Activated B cell treated with CpG ODN at 0.5 μM for 24 hours (primary cell): ENCODE measurements at regions not wholly inside any gene's neighbourhood (a gene's known extent, or its start where the extent isn't known, plus 50 kb on each side); places are given as distances from the start of the nearest gene placed in this dataset.

Experiments
- ATAC-seq: fragments of 200-7000 bp; cut with Tn5 transposase; one replicate; pipeline ENCODE4 v1.10.0; 2021; ENCODE audit warnings: low read depth, mild to moderate bottlenecking, moderate library complexity
- CTCF ChIA-PET: fragments of 350-600 bp; sonication (Branson Sonifier 250); formaldehyde crosslinking; loops from one replicate; lab custom pipeline; 2021; ENCODE audit warnings: antibody characterized with exemption; lab: Charles Lee
- POLR2A ChIA-PET: fragments of 350-600 bp; sonication (Branson Sonifier 250); formaldehyde crosslinking; loops from one replicate; lab custom pipeline; 2021; ENCODE audit warnings: antibody characterized with exemption; lab: Charles Lee
- DNase-seq: peaks from one replicate; pipeline ENCODE4 v3.0.0; 2022
- H3K27ac Mint-ChIP-seq: one replicate; pipeline ENCODE4 v1.8.0; 2020; ENCODE audit warnings: mixed read lengths
- H3K27me3 Mint-ChIP-seq: one replicate; pipeline ENCODE4 v1.8.0; 2021; ENCODE audit warnings: mixed read lengths
- H3K36me3 Mint-ChIP-seq: one replicate; pipeline ENCODE4 v1.8.0; 2021; ENCODE audit warnings: low read depth, mixed read lengths
- H3K4me1 Mint-ChIP-seq: one replicate; pipeline ENCODE4 v1.8.0; 2021; ENCODE audit warnings: mixed read lengths
- H3K4me3 Mint-ChIP-seq: one replicate; pipeline ENCODE4 v1.8.0; 2020; ENCODE audit warnings: mild to moderate bottlenecking, mixed read lengths
- H3K9me3 Mint-ChIP-seq: one replicate; pipeline ENCODE4 v1.8.0; 2020; ENCODE audit warnings: mixed read lengths
- intact Hi-C: fragments of 100-400 bp; cut with micrococcal nuclease; formaldehyde crosslinking; loops from one replicate; pipeline ENCODE4 v1.15.1; 2024
- TF ChIP-seq, protein P1 (sequence below): fragments of 200-600 bp; IDR thresholded peaks from one replicate; pipeline ENCODE4 v1.8.0; 2022; ENCODE audit warnings: antibody characterized with exemption, mild to moderate bottlenecking

DNA sequence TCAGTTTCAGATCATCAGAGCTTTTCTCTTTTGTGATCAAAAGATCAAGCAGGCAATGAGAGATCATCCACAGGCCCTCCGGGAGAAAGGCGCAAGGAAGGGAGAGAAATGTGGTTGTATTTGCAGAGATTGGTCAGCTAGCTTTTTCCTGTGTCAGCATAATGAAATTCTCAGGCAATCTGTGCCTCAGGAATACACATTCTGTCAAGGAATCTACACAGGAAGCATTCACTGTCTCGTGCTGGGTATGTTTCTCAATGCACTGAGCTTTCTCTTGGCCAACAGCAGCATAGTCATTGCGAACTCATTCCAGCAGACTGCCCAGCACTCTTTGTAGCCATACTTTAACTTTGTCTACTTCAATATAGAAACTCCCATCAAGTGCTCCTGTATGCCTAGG lies 413.7 kb downstream of the PPP3CA start:
- no peak overlapping the region for H3K4me3 Mint-ChIP-seq

DNA sequence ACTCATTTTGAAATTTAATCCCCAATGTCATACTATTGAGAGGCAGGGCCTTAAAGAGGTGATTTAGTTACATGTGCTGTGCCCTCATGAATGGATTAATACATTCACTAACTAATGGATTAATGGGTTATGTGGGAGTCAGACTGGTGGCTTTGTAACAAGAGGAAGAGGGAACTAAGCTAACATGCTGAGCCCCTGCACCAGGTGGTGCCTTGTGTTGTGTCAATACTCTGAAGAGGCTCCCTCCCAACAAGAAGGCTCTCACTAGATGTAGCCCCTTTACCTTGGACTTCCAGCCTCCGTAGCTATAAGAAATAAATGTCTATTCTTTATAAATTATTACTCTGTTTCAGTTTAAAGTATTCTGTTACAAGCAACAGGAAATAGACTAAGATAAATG lies 411.9 kb upstream of the EMCN start:
- CTCF ChIA-PET = no interaction called here
- no peak for ATAC-seq

More for the DNA sequence above, 413.7 kb downstream of the PPP3CA start:
- TF ChIP-seq, protein P1, sequence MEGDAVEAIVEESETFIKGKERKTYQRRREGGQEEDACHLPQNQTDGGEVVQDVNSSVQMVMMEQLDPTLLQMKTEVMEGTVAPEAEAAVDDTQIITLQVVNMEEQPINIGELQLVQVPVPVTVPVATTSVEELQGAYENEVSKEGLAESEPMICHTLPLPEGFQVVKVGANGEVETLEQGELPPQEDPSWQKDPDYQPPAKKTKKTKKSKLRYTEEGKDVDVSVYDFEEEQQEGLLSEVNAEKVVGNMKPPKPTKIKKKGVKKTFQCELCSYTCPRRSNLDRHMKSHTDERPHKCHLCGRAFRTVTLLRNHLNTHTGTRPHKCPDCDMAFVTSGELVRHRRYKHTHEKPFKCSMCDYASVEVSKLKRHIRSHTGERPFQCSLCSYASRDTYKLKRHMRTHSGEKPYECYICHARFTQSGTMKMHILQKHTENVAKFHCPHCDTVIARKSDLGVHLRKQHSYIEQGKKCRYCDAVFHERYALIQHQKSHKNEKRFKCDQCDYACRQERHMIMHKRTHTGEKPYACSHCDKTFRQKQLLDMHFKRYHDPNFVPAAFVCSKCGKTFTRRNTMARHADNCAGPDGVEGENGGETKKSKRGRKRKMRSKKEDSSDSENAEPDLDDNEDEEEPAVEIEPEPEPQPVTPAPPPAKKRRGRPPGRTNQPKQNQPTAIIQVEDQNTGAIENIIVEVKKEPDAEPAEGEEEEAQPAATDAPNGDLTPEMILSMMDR = no peak
- Mint-ChIP-seq H3K27ac (no peak overlapping the region), H3K9me3 (no peaks in the 10 kb centered on the region), H3K4me1 (no peaks in the 10 kb centered on the region), H3K27me3 (no peaks in the 10 kb centered on the region), H3K36me3 (no peaks in the 10 kb centered on the region)
- DNase-seq = no peak
- no peak for ATAC-seq
- intact Hi-C loops = loop anchor here (2.0 kb wide), 1 partner anchor 1329 kb away; no protein-coding TSS in a partner anchor
- CTCF ChIA-PET = interaction anchor here (1.0 kb wide), 1 partner anchor 841 kb away, joined by 3 read pairs; no protein-coding TSS in a partner anchor
- POLR2A ChIA-PET = no interaction called here

GRCh38 chr4:100929135-100929534 lies 411.3 kb upstream of the EMCN start:
- Mint-ChIP-seq H3K4me1 (no peaks in the 10 kb centered on the region), H3K27ac (no peak overlapping the region)
- TF ChIP-seq, protein P1 = no peak

More for the DNA sequence above, 411.9 kb upstream of the EMCN start:
- H3K36me3 Mint-ChIP-seq = no peaks in the 10 kb centered on the region
- no peaks in the 10 kb centered on the region for H3K4me1 Mint-ChIP-seq
- intact Hi-C loops = no loop called here
- no peaks in the 10 kb centered on the region for H3K9me3 Mint-ChIP-seq
- no peak overlapping the region for H3K4me3 Mint-ChIP-seq
- no peak overlapping the region for H3K27ac Mint-ChIP-seq
- POLR2A ChIA-PET = no interaction called here
- H3K27me3 Mint-ChIP-seq = no peaks in the 10 kb centered on the region
- TF ChIP-seq, protein P1 = no peak
- DNase-seq = no peak

DNA sequence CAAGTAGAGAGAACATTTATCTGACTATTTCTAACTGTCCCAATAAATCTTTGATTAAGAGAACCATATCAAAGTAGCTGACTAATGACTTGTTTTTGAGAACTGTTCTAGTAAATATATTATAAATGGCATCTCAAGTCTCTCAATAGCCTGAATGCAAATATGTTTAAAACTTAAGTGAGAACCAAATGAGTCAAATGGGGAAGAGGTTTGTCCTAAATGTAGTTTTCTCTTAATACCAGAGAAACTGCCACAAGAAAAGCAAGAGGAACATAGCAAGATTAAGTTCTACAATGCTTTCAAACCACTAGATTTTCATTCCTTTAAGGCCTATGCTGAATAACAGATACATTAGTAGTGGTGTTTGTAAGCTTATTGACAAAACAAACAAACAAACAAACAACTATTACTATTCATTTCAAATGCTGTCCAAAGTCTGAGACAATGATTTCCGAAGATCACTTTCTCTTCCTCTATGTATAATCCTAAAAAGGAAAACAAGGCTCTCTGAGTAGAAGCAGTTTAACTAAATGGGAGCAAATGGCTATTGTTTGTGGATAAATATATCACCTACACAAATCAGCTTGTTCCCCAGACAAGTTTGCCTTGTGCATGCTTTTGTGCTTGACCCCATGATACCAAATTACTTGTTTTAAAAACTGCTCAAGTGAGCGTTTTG lies 408.4 kb upstream of the EMCN start:
- ChIA-PET POLR2A (interaction anchor here (0.6 kb wide), 1 partner anchor 1758 kb away, joined by 3 read pairs; no protein-coding TSS in a partner anchor), CTCF (no interaction called here)
- no peaks in the 10 kb centered on the region for H3K36me3 Mint-ChIP-seq
- TF ChIP-seq, protein P1 = no peak
- no peak overlapping the region for H3K27ac Mint-ChIP-seq
- H3K4me1 Mint-ChIP-seq = no peaks in the 10 kb centered on the region
- DNase-seq (no peak), ATAC-seq (no peak)
- peaks cover 5% of the 10 kb centered on the region for H3K9me3 Mint-ChIP-seq
- H3K4me3 Mint-ChIP-seq = no peak overlapping the region
- intact Hi-C loops = no loop called here
- H3K27me3 Mint-ChIP-seq = no peaks in the 10 kb centered on the region

More at GRCh38 chr4:100929135-100929534, 411.3 kb upstream of the EMCN start:
- intact Hi-C loops = no loop called here
- H3K36me3 Mint-ChIP-seq = no peaks in the 10 kb centered on the region
- ChIA-PET CTCF (no interaction called here), POLR2A (no interaction called here)
- H3K27me3 Mint-ChIP-seq = no peaks in the 10 kb centered on the region
- no peak overlapping the region for H3K4me3 Mint-ChIP-seq
- DNase-seq (no peak), ATAC-seq (no peak)
- peaks cover 3% of the 10 kb centered on the region for H3K9me3 Mint-ChIP-seq

GRCh38 chr4:100913685-100914084 lies 395.9 kb upstream of the EMCN start:
- ChIA-PET POLR2A (no interaction called here), CTCF (no interaction called here)
- no peak overlapping the region for H3K27ac Mint-ChIP-seq
- ATAC-seq (no peak), DNase-seq (no peak)
- TF ChIP-seq, protein P1 = no peak
- H3K4me1 Mint-ChIP-seq = no peaks in the 10 kb centered on the region
- peaks cover 4% of the 10 kb centered on the region for H3K27me3 Mint-ChIP-seq
- no peaks in the 10 kb centered on the region for H3K36me3 Mint-ChIP-seq
- H3K9me3 Mint-ChIP-seq = no peaks in the 10 kb centered on the region
- no peak overlapping the region for H3K4me3 Mint-ChIP-seq
- intact Hi-C loops = no loop called here
